ENCODE measurements at regions not wholly inside any gene's neighbourhood (a gene's known extent, or its start where the extent isn't known, plus 50 kb on each side); places are given as distances from the start of the nearest gene placed in this dataset.

DNA sequence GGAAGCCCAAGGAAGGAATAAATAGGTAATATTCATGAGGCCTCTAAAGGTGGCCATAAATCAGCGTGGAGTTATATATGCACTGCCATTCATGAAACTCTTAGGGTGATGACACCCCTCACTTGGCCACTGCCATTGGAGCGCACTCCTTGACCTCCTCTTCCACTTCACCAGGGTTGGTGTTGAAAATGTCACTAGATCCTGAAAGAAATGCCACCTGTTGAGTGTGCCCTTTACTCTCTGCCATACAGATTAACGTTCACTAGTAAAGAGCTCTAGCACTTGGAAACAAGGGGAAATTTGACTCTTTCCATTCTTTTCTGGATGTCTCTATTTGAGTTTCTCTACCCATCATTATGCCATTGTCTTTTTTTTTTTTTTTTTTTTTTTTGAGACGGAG lies 83.5 kb upstream of the GREM2 start:
- TF ChIP-seq SCRT1 (tag by site-specific recombination; IDR thresholded peaks at IDR 0.05; ENCODE audit: borderline replicate concordance) (peak; percentile 69), SCRT2 (tag by site-specific recombination; IDR thresholded peaks at IDR 0.05) (peak; percentile 56; the same call in 1 of the 2 replicates)
- TF ChIP-seq, protein P1, sequence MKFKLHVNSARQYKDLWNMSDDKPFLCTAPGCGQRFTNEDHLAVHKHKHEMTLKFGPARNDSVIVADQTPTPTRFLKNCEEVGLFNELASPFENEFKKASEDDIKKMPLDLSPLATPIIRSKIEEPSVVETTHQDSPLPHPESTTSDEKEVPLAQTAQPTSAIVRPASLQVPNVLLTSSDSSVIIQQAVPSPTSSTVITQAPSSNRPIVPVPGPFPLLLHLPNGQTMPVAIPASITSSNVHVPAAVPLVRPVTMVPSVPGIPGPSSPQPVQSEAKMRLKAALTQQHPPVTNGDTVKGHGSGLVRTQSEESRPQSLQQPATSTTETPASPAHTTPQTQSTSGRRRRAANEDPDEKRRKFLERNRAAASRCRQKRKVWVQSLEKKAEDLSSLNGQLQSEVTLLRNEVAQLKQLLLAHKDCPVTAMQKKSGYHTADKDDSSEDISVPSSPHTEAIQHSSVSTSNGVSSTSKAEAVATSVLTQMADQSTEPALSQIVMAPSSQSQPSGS (tag by site-specific recombination; IDR thresholded peaks at IDR 0.05; ENCODE audit: low read depth) = no peak

DNA sequence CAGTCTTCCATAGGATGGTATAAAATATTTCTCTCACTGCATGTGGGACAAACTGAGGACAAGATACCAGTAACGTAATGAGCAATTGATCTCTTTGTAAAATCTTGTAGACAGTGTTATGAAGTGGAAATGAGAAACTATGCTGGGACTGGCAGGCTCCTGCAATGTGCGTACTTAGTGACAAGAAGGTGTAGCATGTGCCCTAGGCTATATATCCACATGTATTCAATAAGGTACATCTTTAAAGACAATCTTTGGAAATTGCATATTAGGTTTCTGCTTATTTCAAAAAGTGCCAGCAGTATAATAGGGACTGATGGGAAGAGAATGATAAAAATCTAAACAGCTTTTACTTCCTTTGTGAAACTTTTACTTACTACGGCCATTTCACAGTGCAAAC lies 81.9 kb upstream of the GREM2 start:
- Histone ChIP-seq H3K27ac (ENCODE audit: extremely low read depth, low read depth, low read length) (no peak overlapping the region), H3K4me1 (ENCODE audit: control insufficient read depth, insufficient read depth, low read length) (no peaks in the 10 kb centered on the region), H3K9me3 (ENCODE audit: control insufficient read depth, insufficient read depth, low read depth, low read length) (no peaks in the 10 kb centered on the region), H3K4me3 (ENCODE audit: low read depth, low read length) (no peak overlapping the region), H3K36me3 (ENCODE audit: control insufficient read depth in 2 of 2, insufficient read depth in 1 of 2, low read length in 2 of 2) (no peaks in the 10 kb centered on the region)
- ChIA-PET POLR2A (no interaction called here), CTCF (interaction anchor here (0.7 to 4.8 kb wide), 7 partner anchors 85 to 544 kb away, joined by 3 to 65 read pairs (median 6); no protein-coding TSS in a partner anchor)
- no peak for TF ChIP-seq ZNF138 (tag by site-specific recombination; IDR thresholded peaks at IDR 0.05; ENCODE audit: borderline replicate concordance)
- no peak for TF ChIP-seq ZSCAN23 (tag by site-specific recombination; IDR thresholded peaks at IDR 0.05)
- no peak for TF ChIP-seq ZFP41 (tag by site-specific recombination; IDR thresholded peaks at IDR 0.05; ENCODE audit: borderline replicate concordance)

More for the DNA sequence above, 83.5 kb upstream of the GREM2 start:
- Histone ChIP-seq H3K4me1 (ENCODE audit: control insufficient read depth, insufficient read depth, low read length) (no peaks in the 10 kb centered on the region), H3K4me3 (ENCODE audit: low read depth, low read length) (no peak overlapping the region), H3K27ac (ENCODE audit: extremely low read depth, low read depth, low read length) (no peak overlapping the region), H3K9me3 (ENCODE audit: control insufficient read depth, insufficient read depth, low read depth, low read length) (no peaks in the 10 kb centered on the region), H3K36me3 (ENCODE audit: control insufficient read depth in 2 of 2, insufficient read depth in 1 of 2, low read length in 2 of 2) (no peaks in the 10 kb centered on the region)
- POLR2A ChIA-PET = interaction anchor here (0.7 kb wide), 1 partner anchor 21 kb away, joined by 5 read pairs; no protein-coding TSS in a partner anchor
- CTCF ChIA-PET = interaction anchor here (1.4 kb wide), 1 partner anchor 94 kb away, joined by 3 read pairs; no protein-coding TSS in a partner anchor

DNA sequence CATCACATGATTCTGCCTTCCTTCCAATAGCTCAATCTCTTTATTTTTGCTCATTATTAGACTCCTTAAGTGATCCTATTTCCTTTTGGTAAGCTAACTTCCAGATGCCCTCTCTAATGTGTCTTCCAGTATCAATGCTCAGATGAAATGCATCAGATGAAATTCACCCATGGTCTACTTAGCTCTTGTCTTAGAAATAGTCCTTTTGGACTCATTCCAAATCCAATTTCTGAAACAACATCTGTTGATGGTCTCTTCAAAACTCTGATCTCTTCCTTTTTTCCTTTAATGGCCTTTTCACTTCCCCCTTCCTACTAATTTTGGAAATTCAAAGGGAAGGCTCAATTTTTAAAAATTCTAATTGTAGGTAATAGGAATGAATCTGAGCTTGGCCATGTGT lies 81.1 kb upstream of the GREM2 start:
- no peak overlapping the region for H3K27ac ChIP-seq (ENCODE audit: extremely low read depth, low read depth, low read length)
- CTCF ChIA-PET = interaction anchor here (0.6 to 4.8 kb wide), 24 partner anchors 9 to 1432 kb away, joined by 3 to 65 read pairs (median 5); no protein-coding TSS in a partner anchor
- TF ChIP-seq ZNF843 (tag by site-specific recombination; IDR thresholded peaks at IDR 0.05) (no peak), ZNF660 (tag by site-specific recombination; IDR thresholded peaks at IDR 0.05) (no peak)
- TF ChIP-seq, protein P2, sequence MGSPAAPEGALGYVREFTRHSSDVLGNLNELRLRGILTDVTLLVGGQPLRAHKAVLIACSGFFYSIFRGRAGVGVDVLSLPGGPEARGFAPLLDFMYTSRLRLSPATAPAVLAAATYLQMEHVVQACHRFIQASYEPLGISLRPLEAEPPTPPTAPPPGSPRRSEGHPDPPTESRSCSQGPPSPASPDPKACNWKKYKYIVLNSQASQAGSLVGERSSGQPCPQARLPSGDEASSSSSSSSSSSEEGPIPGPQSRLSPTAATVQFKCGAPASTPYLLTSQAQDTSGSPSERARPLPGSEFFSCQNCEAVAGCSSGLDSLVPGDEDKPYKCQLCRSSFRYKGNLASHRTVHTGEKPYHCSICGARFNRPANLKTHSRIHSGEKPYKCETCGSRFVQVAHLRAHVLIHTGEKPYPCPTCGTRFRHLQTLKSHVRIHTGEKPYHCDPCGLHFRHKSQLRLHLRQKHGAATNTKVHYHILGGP (tag by site-specific recombination; IDR thresholded peaks at IDR 0.05) = no peak
- POLR2A ChIA-PET = no interaction called here
- H3K9me3 ChIP-seq (ENCODE audit: control insufficient read depth, insufficient read depth, low read depth, low read length) = no peaks in the 10 kb centered on the region
- no peaks in the 10 kb centered on the region for H3K36me3 ChIP-seq (ENCODE audit: control insufficient read depth in 2 of 2, insufficient read depth in 1 of 2, low read length in 2 of 2)
- no peak overlapping the region for H3K4me3 ChIP-seq (ENCODE audit: low read depth, low read length)
- no peaks in the 10 kb centered on the region for H3K4me1 ChIP-seq (ENCODE audit: control insufficient read depth, insufficient read depth, low read length)

DNA sequence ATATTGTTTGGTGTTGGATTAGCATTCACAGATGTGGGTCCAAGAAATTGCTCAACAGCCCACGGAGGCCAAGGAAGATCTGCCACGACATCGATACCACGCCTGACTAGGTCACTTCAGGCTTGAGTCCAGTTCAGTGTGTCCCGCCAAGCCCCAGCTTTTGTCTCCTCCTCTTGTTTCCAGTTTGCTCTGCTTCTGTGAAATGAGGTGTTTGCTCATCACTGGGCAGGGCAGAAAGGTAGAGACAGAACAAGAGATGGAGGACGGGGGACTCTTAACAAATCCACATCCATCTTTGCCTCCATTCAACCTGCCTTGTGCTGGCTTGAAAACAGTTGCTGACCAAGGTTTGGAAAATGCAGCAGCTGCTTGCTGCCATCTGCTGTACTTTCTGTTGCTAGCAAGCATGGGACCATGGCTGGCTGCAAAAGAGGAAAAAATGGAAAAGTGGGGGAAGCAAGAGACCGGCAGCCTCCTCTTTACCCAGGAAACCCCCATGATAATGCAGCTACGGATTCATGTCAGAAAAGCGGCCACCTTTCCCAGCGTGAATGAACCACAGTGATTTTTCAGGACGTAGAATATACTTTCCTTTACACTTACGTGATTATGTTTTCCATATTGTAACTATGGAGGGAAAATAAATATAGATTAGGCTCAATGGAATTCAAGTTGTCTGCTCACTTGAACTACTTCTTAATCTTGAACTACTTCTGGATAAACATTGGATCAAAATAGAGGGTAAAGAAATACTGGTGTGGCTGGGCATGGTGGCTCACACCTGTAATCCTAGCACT lies 80.2 kb upstream of the GREM2 start:
- H3K4me1 ChIP-seq (ENCODE audit: control insufficient read depth, insufficient read depth, low read length) = no peaks in the 10 kb centered on the region
- H3K36me3 ChIP-seq (ENCODE audit: control insufficient read depth in 2 of 2, insufficient read depth in 1 of 2, low read length in 2 of 2) = no peaks in the 10 kb centered on the region
- H3K4me3 ChIP-seq (ENCODE audit: low read depth, low read length) = no peak overlapping the region
- ChIA-PET CTCF (interaction anchor here (0.6 to 4.8 kb wide), 47 partner anchors 8 to 1899 kb away, joined by 3 to 65 read pairs (median 4); no protein-coding TSS in a partner anchor), POLR2A (no interaction called here)
- H3K27ac ChIP-seq (ENCODE audit: extremely low read depth, low read depth, low read length) = no peak overlapping the region
- H3K9me3 ChIP-seq (ENCODE audit: control insufficient read depth, insufficient read depth, low read depth, low read length) = no peaks in the 10 kb centered on the region
- TF ChIP-seq, protein P3, sequence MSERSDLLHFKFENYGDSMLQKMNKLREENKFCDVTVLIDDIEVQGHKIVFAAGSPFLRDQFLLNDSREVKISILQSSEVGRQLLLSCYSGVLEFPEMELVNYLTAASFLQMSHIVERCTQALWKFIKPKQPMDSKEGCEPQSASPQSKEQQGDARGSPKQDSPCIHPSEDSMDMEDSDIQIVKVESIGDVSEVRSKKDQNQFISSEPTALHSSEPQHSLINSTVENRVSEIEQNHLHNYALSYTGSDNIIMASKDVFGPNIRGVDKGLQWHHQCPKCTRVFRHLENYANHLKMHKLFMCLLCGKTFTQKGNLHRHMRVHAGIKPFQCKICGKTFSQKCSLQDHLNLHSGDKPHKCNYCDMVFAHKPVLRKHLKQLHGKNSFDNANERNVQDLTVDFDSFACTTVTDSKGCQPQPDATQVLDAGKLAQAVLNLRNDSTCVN (tag by site-specific recombination; optimal IDR thresholded peaks at IDR 0.05) = no peak
- TF ChIP-seq OSR2 (tag by site-specific recombination; IDR thresholded peaks at IDR 0.05) (no peak), ZBTB17 (tag by site-specific recombination; IDR thresholded peaks at IDR 0.05) (peak; percentile 73), ZNF324 (tag by site-specific recombination; IDR thresholded peaks at IDR 0.05) (no peak), ZSCAN23 (tag by site-specific recombination; IDR thresholded peaks at IDR 0.05) (no peak), GLI2 (tag by site-specific recombination; IDR thresholded peaks at IDR 0.05; ENCODE audit: borderline replicate concordance, low read depth) (no peak), ZNF341 (tag by site-specific recombination; IDR thresholded peaks at IDR 0.05; ENCODE audit: low read depth) (no peak), ZNF785 (tag by site-specific recombination; IDR thresholded peaks at IDR 0.05) (no peak), ZSCAN30 (tag by site-specific recombination; IDR thresholded peaks at IDR 0.05) (peak; percentile 58; the same call in 1 of the 2 replicates), ZNF654 (tag by site-specific recombination; IDR thresholded peaks at IDR 0.05; ENCODE audit: low read depth) (peak; percentile 94), ZNF239 (tag by site-specific recombination; IDR thresholded peaks at IDR 0.05) (no peak), ZNF768 (tag by site-specific recombination; IDR thresholded peaks at IDR 0.05) (no peak)
- TF ChIP-seq, protein P4, sequence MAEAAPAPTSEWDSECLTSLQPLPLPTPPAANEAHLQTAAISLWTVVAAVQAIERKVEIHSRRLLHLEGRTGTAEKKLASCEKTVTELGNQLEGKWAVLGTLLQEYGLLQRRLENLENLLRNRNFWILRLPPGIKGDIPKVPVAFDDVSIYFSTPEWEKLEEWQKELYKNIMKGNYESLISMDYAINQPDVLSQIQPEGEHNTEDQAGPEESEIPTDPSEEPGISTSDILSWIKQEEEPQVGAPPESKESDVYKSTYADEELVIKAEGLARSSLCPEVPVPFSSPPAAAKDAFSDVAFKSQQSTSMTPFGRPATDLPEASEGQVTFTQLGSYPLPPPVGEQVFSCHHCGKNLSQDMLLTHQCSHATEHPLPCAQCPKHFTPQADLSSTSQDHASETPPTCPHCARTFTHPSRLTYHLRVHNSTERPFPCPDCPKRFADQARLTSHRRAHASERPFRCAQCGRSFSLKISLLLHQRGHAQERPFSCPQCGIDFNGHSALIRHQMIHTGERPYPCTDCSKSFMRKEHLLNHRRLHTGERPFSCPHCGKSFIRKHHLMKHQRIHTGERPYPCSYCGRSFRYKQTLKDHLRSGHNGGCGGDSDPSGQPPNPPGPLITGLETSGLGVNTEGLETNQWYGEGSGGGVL (tag by site-specific recombination; IDR thresholded peaks at IDR 0.05) = 0 out of 2 replicates have a peak, but pooled peaks have one; percentile 20

Data from HEK293 (cell line).